Esophagus squamous epithelium (tissue), 4 donors: ENCODE measurements at regions not wholly inside any gene's neighbourhood (a gene's known extent, or its start where the extent isn't known, plus 50 kb on each side); places are given as distances from the start of the nearest gene placed in this dataset.

Experiments
- POLR2A ChIP-seq, 4 donors: fragments of 450-650 bp; IDR thresholded peaks; one replicate each; pipeline ENCODE4 v1.6.1; 2017; ENCODE audit warnings: antibody characterized with exemption in 4 of 4, mild to moderate bottlenecking in 4 of 4, moderate library complexity in 3 of 4
- TF ChIP-seq, protein P1 (sequence below), 6 experiments: fragments of 450-650 bp in 4 of 6; fragments of 200-600 bp in 2 of 6; sonication (generic) in 2 of 6; IDR thresholded peaks; one replicate each; pipeline ENCODE4 v1.5.1; 2016 to 2019; ENCODE audit warnings: antibody characterized with exemption in 6 of 6, mild to moderate bottlenecking in 4 of 6, moderate library complexity in 4 of 6

DNA sequence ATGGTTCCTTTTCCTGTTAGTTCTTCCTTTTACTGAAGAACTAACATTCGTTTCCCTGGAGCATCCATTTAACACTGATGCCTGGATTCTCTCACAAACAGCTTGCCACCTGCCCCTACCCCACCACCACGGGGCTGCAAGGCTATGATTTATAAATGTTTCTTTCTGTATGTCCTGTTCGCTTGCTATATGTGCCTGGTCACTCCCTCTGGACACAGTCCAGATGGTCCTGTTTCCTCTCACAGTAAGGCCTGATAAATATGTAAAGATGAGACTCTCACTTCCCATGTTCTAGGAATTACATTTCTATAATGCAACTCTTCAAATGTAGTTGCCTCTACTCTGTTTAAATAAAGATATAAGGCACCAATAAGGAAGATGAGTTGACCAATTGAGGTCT, 146.4 kb upstream of the SHB start:
- TF ChIP-seq, protein P1, sequence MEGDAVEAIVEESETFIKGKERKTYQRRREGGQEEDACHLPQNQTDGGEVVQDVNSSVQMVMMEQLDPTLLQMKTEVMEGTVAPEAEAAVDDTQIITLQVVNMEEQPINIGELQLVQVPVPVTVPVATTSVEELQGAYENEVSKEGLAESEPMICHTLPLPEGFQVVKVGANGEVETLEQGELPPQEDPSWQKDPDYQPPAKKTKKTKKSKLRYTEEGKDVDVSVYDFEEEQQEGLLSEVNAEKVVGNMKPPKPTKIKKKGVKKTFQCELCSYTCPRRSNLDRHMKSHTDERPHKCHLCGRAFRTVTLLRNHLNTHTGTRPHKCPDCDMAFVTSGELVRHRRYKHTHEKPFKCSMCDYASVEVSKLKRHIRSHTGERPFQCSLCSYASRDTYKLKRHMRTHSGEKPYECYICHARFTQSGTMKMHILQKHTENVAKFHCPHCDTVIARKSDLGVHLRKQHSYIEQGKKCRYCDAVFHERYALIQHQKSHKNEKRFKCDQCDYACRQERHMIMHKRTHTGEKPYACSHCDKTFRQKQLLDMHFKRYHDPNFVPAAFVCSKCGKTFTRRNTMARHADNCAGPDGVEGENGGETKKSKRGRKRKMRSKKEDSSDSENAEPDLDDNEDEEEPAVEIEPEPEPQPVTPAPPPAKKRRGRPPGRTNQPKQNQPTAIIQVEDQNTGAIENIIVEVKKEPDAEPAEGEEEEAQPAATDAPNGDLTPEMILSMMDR (IDR thresholded peaks at IDR 0.05) = no peak
- no peak for TF ChIP-seq POLR2A (IDR thresholded peaks at IDR 0.05)
